ENCODE measurements at regions not wholly inside any gene's neighbourhood (a gene's known extent, or its start where the extent isn't known, plus 50 kb on each side); places are given as distances from the start of the nearest gene placed in this dataset.

GRCh38 chr15:57767481-57767880 is 61.0 kb downstream of the POLR2M start:
- CTCF ChIA-PET: interaction anchor here (1.0 to 2.2 kb wide), 3 partner anchors 28 to 302 kb away, joined by 3 to 8 read pairs (median 5); no protein-coding TSS in a partner anchor
- POLR2A ChIA-PET: no interaction called here

GRCh38 chr15:57769266-57769665 is 62.8 kb downstream of the POLR2M start:
- ChIA-PET POLR2A (no interaction called here), CTCF (interaction anchor here (2.4 kb wide), 1 partner anchor 19 kb away, joined by 9 read pairs; no protein-coding TSS in a partner anchor)
- TF ChIP-seq CTCF (IDR thresholded peaks at IDR 0.05; ENCODE audit: insufficient read depth, low read length, missing control alignments): no peak
- H3K4me3 ChIP-seq (ENCODE audit: low read depth, low read length): no peak overlapping the region
- peak; percentile 44 for DNase-seq (ENCODE audit: low read depth, low spot score)

More at GRCh38 chr15:57767481-57767880, 61.0 kb downstream of the POLR2M start:
- TF ChIP-seq CTCF (IDR thresholded peaks at IDR 0.05; ENCODE audit: insufficient read depth, low read length, missing control alignments): no peak
- no peak for DNase-seq (ENCODE audit: low read depth, low spot score)
- H3K4me3 ChIP-seq (ENCODE audit: low read depth, low read length): no peak overlapping the region

- POLR2A ChIA-PET: no interaction called here
- TF ChIP-seq CTCF (IDR thresholded peaks at IDR 0.05; ENCODE audit: insufficient read depth, low read length, missing control alignments): no peak
- CTCF ChIA-PET: interaction anchor here (0.9 to 1.4 kb wide), 4 partner anchors 11 to 90 kb away, joined by 3 to 4 read pairs (median 3); no protein-coding TSS in a partner anchor
- no peak for DNase-seq (ENCODE audit: low read depth, low spot score)
- no peak overlapping the region for H3K4me3 ChIP-seq (ENCODE audit: low read depth, low read length)
Observed at GRCh38 chr15:57770495-57770894, 64.0 kb downstream of the POLR2M start.

- POLR2A ChIA-PET: no interaction called here
- H3K4me3 ChIP-seq (ENCODE audit: low read depth, low read length): no peak overlapping the region
- CTCF ChIA-PET: no interaction called here
- TF ChIP-seq CTCF (IDR thresholded peaks at IDR 0.05; ENCODE audit: insufficient read depth, low read length, missing control alignments): no peak
- DNase-seq (ENCODE audit: low read depth, low spot score): no peak
Observed at GRCh38 chr15:57772223-57772957, 65.9 kb downstream of the POLR2M start.

GRCh38 chr15:57773051-57773450 is 66.5 kb downstream of the POLR2M start:
- ChIA-PET CTCF (no interaction called here), POLR2A (no interaction called here)
- no peak for DNase-seq (ENCODE audit: low read depth, low spot score)
- no peak overlapping the region for H3K4me3 ChIP-seq (ENCODE audit: low read depth, low read length)
- TF ChIP-seq CTCF (IDR thresholded peaks at IDR 0.05; ENCODE audit: insufficient read depth, low read length, missing control alignments): no peak

- DNase-seq (ENCODE audit: low read depth, low spot score): no peak
- ChIA-PET POLR2A (no interaction called here), CTCF (interaction anchor here (0.7 to 1.1 kb wide), 2 partner anchors 27 to 294 kb away, joined by 3 read pairs; no protein-coding TSS in a partner anchor)
- no peak overlapping the region for H3K4me3 ChIP-seq (ENCODE audit: low read depth, low read length)
- no peak for TF ChIP-seq CTCF (IDR thresholded peaks at IDR 0.05; ENCODE audit: insufficient read depth, low read length, missing control alignments)
Observed at GRCh38 chr15:57777003-57777402, 70.5 kb downstream of the POLR2M start.

Data from AG04449 (cell line).